Transverse colon (tissue), 3 donors: ENCODE measurements at regions not wholly inside any gene's neighbourhood (a gene's known extent, or its start where the extent isn't known, plus 50 kb on each side); places are given as distances from the start of the nearest gene placed in this dataset.

Source experiments
- CTCF ChIP-seq, 5 experiments: fragments of 200-600 bp in 3 of 5; fragments of 450-650 bp in 2 of 5; sonication (generic) in 3 of 5; IDR thresholded peaks; 1 replicate in 2 of 5; 2 replicates in 3 of 5; pipeline ENCODE4 v1.5.1; 2016 to 2017; ENCODE audit warnings: antibody characterized with exemption in 5 of 5, inconsistent platforms in 3 of 5, mild to moderate bottlenecking in 2 of 5, moderate library complexity in 1 of 5
- POLR2A ChIP-seq: fragments of 450-650 bp; IDR thresholded peaks from one replicate; pipeline ENCODE4 v1.6.1; 2016; ENCODE audit warnings: antibody characterized with exemption, mild to moderate bottlenecking, moderate library complexity

- TF ChIP-seq POLR2A (no peak), CTCF (IDR thresholded peaks at IDR 0.05) (no peak)
Measured at GRCh38 chr1:232713785-232714184, 83.9 kb upstream of the SIPA1L2 start.
